Stimulated activated naive B cell treated with anti-CD40 and anti-IgM and Interleukin-4, amounts not matched to agents 10 μg/mL and 1 μg/mL and 100 μg/mL, for 72 hours (primary cell): ENCODE measurements at regions not wholly inside any gene's neighbourhood (a gene's known extent, or its start where the extent isn't known, plus 50 kb on each side); places are given as distances from the start of the nearest gene placed in this dataset.

Experiments used
- ATAC-seq, 2 donors: fragments of 150-1000 bp; cut with Tn5 transposase; replicated peaks; 2 replicates each; pipeline ENCODE4 v1.10.0; 2021; ENCODE audit warnings: moderate library complexity in 1 of 2
- DNase-seq: peaks from one replicate; pipeline ENCODE4 v3.0.0; 2021
- H3K27ac Mint-ChIP-seq: one replicate; pipeline ENCODE4 v1.8.0; 2022; ENCODE audit warnings: mild to moderate bottlenecking, mixed read lengths
- H3K27me3 Mint-ChIP-seq, 2 donors: one replicate each; pipeline ENCODE4 v1.8.0; 2022; ENCODE audit warnings: mixed read lengths in 2 of 2
- H3K36me3 Mint-ChIP-seq, 2 donors: one replicate each; pipeline ENCODE4 v1.8.0; 2022; ENCODE audit warnings: mixed read lengths in 2 of 2, mild to moderate bottlenecking in 1 of 2
- H3K4me1 Mint-ChIP-seq, 2 donors: one replicate each; pipeline ENCODE4 v1.8.0; 2022; ENCODE audit warnings: mixed read lengths in 2 of 2, mild to moderate bottlenecking in 1 of 2
- H3K4me3 Mint-ChIP-seq, 2 donors: one replicate each; pipeline ENCODE4 v1.8.0; 2022; ENCODE audit warnings: mild to moderate bottlenecking in 2 of 2, mixed read lengths in 2 of 2, moderate library complexity in 1 of 2
- H3K9me3 Mint-ChIP-seq, 2 donors: one replicate each; pipeline ENCODE4 v1.8.0; 2022; ENCODE audit warnings: mixed read lengths in 2 of 2, mild to moderate bottlenecking in 1 of 2

DNA sequence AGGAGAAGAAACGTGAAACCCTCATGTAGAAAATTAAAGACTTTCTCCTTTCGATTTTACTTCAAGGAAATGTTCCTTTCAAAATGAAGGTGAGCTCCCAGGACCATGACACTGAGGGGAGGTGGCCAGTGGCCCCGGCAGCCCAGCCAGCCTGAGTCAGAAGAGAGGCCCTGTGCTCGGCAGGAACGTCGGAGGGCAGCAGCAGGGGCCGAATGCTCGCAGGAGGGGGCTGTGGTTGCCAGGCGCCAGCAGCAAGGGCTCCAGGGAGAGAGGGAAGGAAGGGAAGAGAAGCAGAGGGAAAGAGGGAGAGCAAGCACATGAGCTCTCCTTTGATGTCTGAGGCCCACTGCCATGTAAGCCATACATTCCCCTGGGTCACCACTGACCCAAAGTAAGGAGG, 73.3 kb upstream of the ACKR3 start:
- no peaks in the 10 kb centered on the region for H3K4me1 Mint-ChIP-seq
- ATAC-seq (no peak), DNase-seq (no peak)
- no peak overlapping the region for H3K27ac Mint-ChIP-seq
- no peak overlapping the region for H3K4me3 Mint-ChIP-seq
- peaks cover 0 to 6% of the 10 kb centered on the region in 2 donors for H3K36me3 Mint-ChIP-seq
- peaks cover 5 to 9% of the 10 kb centered on the region in 2 donors for H3K9me3 Mint-ChIP-seq
- peaks cover 15 to 27% of the 10 kb centered on the region in 2 donors for H3K27me3 Mint-ChIP-seq

DNA sequence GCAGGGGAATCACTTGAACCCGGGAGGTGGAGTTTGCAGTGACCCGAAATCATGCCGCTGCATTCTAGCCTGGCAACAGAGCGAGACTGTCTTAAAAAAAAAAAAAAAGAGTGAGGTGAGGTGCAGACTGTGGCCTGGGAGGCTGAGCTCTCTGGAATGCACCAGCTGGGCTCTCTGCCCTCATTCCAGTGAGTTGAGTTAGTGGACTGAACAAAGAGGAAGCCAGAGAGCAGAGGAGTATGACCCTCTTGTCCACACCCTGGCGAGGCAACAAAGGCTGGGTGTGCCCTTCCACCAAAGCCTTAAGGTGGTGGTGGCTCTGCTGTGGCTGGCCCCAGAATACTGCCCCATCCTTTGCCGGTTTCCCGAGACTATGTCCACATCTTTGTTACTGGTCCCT, 71.3 kb upstream of the ACKR3 start:
- Mint-ChIP-seq H3K27me3 (peaks cover 20 to 36% of the 10 kb centered on the region in 2 donors), H3K27ac (no peak overlapping the region), H3K4me3 (no peak overlapping the region), H3K36me3 (no peaks in the 10 kb centered on the region), H3K9me3 (no peaks in the 10 kb centered on the region), H3K4me1 (no peaks in the 10 kb centered on the region)
- DNase-seq (no peak), ATAC-seq (no peak)

DNA sequence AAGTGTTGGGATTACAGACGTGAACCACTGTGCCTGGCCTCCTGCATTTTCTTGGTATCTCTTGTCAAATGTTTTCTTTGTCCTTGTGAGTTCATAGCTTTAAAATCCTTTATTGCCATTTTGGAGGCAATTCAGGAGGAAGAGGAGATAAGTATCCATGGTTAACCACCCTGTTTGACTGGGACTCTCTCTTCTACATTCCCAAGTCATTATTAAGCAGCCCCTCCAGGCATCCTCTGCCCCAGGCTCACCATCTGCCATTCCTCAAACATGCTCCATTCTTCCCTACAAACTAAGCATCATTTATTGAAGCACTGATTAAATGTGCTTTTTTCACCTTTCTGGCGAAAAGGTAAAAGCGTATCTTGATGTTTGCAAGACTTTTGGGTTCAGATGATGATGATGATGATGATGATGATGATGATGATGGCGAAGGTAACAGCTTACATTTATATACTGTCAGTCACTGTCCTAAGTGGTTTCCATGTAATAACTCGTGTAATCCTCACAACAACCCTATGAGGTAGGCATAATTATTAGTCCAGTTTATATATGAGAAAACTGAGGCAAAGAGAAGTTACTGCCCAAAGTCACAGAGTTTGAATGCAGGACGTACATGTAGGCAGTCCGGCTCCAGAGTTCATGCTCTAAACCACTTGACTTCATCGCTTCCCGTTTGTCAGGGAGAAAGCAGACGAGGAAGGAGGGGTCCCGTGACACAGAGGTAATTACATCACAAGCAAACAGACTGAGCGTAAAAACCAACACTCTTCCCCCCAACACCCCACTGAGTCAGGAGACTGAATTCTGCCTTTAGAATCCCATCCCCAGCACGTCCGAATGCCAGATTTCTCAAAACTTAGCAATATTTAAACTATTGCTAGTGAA, 69.7 kb upstream of the ACKR3 start:
- H3K4me1 Mint-ChIP-seq, result no peaks in the 10 kb centered on the region
- no peak for ATAC-seq
- peaks cover 29 to 49% of the 10 kb centered on the region in 2 donors for H3K27me3 Mint-ChIP-seq
- H3K27ac Mint-ChIP-seq, result no peak overlapping the region
- H3K4me3 Mint-ChIP-seq, result no peak overlapping the region
- DNase-seq, result no peak
- H3K36me3 Mint-ChIP-seq, result peaks cover 0 to 3% of the 10 kb centered on the region in 2 donors
- no peaks in the 10 kb centered on the region for H3K9me3 Mint-ChIP-seq

GRCh38 chr2:236501026-236501425, 68.6 kb upstream of the ACKR3 start:
- Mint-ChIP-seq H3K27me3 (peaks cover 38 to 60% of the 10 kb centered on the region in 2 donors), H3K27ac (no peak overlapping the region), H3K36me3 (peaks cover 0 to 3% of the 10 kb centered on the region in 2 donors), H3K4me3 (no peak overlapping the region), H3K9me3 (no peaks in the 10 kb centered on the region), H3K4me1 (no peaks in the 10 kb centered on the region)
- ATAC-seq (no peak), DNase-seq (no peak)

- ATAC-seq, result no peak
- no peak for DNase-seq
- no peak overlapping the region for H3K4me3 Mint-ChIP-seq
- peaks cover 38 to 65% of the 10 kb centered on the region in 2 donors for H3K27me3 Mint-ChIP-seq
- H3K27ac Mint-ChIP-seq, result no peak overlapping the region
- H3K36me3 Mint-ChIP-seq, result peaks cover 0 to 3% of the 10 kb centered on the region in 2 donors
- H3K4me1 Mint-ChIP-seq, result no peaks in the 10 kb centered on the region
- no peaks in the 10 kb centered on the region for H3K9me3 Mint-ChIP-seq
These were observed 68.1 kb upstream of the ACKR3 start for GRCh38 chr2:236501531-236501930.

- ATAC-seq (no peak), DNase-seq (no peak)
- Mint-ChIP-seq H3K27me3 (peaks cover 46 to 78% of the 10 kb centered on the region in 2 donors), H3K36me3 (peaks cover 0 to 3% of the 10 kb centered on the region in 2 donors), H3K4me3 (no peak overlapping the region), H3K27ac (no peak overlapping the region), H3K9me3 (no peaks in the 10 kb centered on the region), H3K4me1 (peaks cover 0 to 6% of the 10 kb centered on the region in 2 donors)
These were observed 66.5 kb upstream of the ACKR3 start for GRCh38 chr2:236503100-236503499.

DNA sequence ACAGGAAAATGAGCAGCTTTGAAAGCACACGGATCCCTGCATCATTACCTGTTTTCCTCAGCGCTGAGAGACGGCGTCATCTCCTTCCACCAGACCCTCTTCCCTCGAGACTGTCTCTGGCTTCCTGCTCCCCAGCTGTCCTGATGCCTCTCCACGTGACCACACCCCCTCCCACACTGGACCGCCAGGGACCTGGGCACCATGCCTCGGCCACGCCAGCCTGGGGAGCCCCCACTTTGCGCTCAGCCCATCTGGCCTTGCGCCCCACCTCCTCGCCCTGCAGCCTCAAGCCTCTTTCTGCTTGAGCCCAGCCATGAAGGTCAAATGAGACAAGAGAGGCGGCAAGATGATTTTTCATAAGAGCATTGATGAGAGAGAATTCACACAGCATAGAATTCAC, 66.0 kb upstream of the ACKR3 start:
- DNase-seq (no peak), ATAC-seq (no peak)
- Mint-ChIP-seq H3K36me3 (peaks cover 0 to 3% of the 10 kb centered on the region in 2 donors), H3K4me3 (no peak overlapping the region), H3K4me1 (peaks cover 0 to 6% of the 10 kb centered on the region in 2 donors), H3K9me3 (no peaks in the 10 kb centered on the region), H3K27me3 (peaks cover 51 to 83% of the 10 kb centered on the region in 2 donors), H3K27ac (no peak overlapping the region)

GRCh38 chr2:236505041-236505440, 64.6 kb upstream of the ACKR3 start:
- Mint-ChIP-seq H3K27ac (no peak overlapping the region), H3K36me3 (peaks cover 0 to 3% of the 10 kb centered on the region in 2 donors), H3K9me3 (no peaks in the 10 kb centered on the region), H3K4me3 (no peak overlapping the region), H3K27me3 (peaks cover 55 to 80% of the 10 kb centered on the region in 2 donors), H3K4me1 (peaks cover 0 to 6% of the 10 kb centered on the region in 2 donors)
- ATAC-seq (no peak), DNase-seq (no peak)

DNA sequence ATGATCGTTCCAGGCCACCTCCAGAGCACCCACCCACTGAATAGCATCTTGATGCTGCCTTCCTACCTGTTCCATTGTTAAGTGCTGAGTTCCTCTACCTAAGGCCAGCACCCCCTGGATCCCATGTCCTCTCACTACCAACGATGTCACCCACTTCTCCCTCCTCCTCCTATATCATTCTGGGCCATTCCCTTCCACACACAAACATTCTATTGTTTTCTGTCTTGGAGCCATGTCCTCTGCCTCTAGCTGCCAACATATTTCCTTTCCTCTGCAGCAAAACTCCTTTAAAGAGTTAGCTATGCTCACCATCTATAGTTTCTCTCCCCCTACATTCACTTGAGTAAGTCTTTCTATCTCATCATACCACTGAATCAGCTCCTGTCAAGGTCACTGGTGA, 64.0 kb upstream of the ACKR3 start:
- peaks cover 55 to 74% of the 10 kb centered on the region in 2 donors for H3K27me3 Mint-ChIP-seq

DNA sequence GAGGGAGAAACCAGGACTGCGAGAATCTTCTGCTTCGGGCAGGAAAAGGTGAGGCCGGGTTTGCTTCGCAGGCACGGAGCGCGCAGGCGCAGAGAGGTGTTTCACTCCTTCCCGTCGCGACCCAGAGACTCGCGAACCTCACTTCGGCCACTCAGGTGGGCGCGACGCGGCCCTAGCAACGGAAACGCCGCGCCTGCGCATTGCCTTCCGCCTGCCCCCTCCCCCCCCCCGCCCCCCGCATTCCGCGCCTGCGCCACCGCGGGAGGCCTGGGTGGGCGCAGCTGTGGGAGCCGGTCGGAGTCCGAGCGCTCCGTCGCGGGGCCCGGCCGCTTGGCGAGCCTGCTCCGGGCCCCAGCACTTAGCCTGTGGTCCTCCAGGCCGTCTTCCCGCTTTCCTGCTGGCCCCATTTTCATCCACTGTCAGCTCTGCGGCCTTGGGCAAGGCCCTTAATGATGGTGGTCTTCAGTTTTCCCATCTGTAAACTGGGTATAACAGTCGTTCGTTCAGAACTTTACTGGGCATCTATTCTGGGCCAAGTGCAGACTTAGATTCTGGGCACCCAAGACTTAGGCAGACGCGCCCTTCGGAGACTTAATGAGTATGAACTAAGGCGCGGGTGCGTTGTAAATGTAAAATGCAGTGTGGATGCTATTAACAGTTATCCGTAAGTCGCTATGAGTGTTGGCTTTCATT, 62.1 kb upstream of the ACKR3 start:
- Mint-ChIP-seq H3K36me3 (peaks cover 0 to 3% of the 10 kb centered on the region in 2 donors), H3K27me3 (peaks cover 51 to 60% of the 10 kb centered on the region in 2 donors), H3K9me3 (no peaks in the 10 kb centered on the region), H3K4me3 (peak overlapping the region; percentile 24 to 65), H3K27ac (no peak overlapping the region), H3K4me1 (peaks cover 0 to 6% of the 10 kb centered on the region in 2 donors)
- DNase-seq (peak; percentile 18), ATAC-seq (peak; percentile 56 to 69)

More for the DNA sequence above, 64.0 kb upstream of the ACKR3 start:
- H3K4me1 Mint-ChIP-seq, result peaks cover 0 to 6% of the 10 kb centered on the region in 2 donors
- DNase-seq, result no peak
- no peak overlapping the region for H3K4me3 Mint-ChIP-seq
- ATAC-seq, result no peak
- H3K27ac Mint-ChIP-seq, result no peak overlapping the region
- peaks cover 0 to 3% of the 10 kb centered on the region in 2 donors for H3K36me3 Mint-ChIP-seq
- H3K9me3 Mint-ChIP-seq, result no peaks in the 10 kb centered on the region

DNA sequence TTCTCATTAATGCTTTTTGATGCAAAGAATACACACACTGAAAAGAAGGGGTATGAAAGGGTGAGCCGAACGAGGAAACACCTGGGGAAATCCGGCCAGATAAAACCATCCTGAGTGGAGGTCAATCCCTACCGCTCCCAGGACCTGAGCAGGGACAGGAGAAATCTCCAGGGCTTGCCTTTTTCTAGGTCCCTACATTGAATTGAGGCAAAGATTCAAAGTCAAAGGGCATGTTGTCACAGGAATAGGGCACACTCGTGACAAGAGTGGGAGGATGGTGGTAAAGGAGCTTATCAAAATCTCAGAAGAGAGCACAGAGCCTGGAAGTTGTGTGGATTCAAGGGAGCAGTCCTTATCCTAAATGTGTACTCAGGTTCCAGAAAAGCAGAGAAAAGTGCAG, 61.2 kb upstream of the ACKR3 start:
- peaks cover 51 to 58% of the 10 kb centered on the region in 2 donors for H3K27me3 Mint-ChIP-seq
- no peaks in the 10 kb centered on the region for H3K9me3 Mint-ChIP-seq
- no peak overlapping the region for H3K4me3 Mint-ChIP-seq
- H3K36me3 Mint-ChIP-seq, result peaks cover 0 to 3% of the 10 kb centered on the region in 2 donors
- DNase-seq, result no peak
- no peak for ATAC-seq
- no peak overlapping the region for H3K27ac Mint-ChIP-seq
- peaks cover 0 to 6% of the 10 kb centered on the region in 2 donors for H3K4me1 Mint-ChIP-seq

DNA sequence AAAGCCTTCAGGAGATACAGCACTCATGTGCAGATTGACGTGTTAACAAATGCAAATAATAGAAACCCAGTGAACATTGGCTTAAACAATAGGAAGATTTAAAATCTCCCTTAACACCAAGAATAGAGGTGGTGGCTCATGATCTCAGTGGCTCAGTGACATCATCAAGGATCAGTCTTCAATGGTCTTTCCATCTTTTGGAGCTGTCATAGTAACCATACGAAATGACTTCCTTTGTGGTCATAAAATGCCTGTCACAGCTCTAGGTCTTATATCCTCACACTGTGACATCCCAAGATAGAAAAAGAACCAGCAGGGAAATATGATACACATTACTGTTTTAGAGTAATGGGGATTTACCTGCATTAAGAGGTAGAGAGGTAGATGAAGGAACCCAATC, 59.6 kb upstream of the ACKR3 start:
- Mint-ChIP-seq H3K4me1 (peaks cover 0 to 6% of the 10 kb centered on the region in 2 donors), H3K27me3 (peaks cover 41 to 44% of the 10 kb centered on the region in 2 donors), H3K36me3 (no peaks in the 10 kb centered on the region), H3K4me3 (no peak overlapping the region), H3K9me3 (no peaks in the 10 kb centered on the region), H3K27ac (no peak overlapping the region)
- ATAC-seq (no peak), DNase-seq (no peak)

DNA sequence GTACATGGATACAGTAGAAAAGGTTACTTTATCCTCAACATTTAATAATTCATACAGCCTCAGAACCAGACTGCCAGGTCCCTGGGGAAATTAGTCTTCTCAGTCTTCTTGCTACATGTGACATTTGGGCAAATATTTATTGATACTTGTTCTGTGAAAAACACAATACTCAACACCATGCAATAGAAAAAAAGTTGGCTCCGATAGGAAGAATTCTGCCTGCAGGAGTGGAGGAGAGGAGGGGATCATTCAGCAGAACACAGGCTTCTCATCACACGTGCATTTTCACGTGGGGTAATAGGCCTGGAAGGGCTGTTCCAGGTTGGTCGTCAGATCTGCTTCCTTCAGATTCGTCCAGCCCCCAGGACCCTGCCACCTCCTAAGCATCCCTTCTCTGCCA, 58.4 kb upstream of the ACKR3 start:
- peaks cover 30 to 32% of the 10 kb centered on the region in 2 donors for H3K27me3 Mint-ChIP-seq
- no peak overlapping the region for H3K4me3 Mint-ChIP-seq
- DNase-seq, result no peak
- H3K9me3 Mint-ChIP-seq, result no peaks in the 10 kb centered on the region
- no peak for ATAC-seq
- no peak overlapping the region for H3K27ac Mint-ChIP-seq
- no peaks in the 10 kb centered on the region for H3K36me3 Mint-ChIP-seq
- H3K4me1 Mint-ChIP-seq, result peaks cover 0 to 6% of the 10 kb centered on the region in 2 donors

DNA sequence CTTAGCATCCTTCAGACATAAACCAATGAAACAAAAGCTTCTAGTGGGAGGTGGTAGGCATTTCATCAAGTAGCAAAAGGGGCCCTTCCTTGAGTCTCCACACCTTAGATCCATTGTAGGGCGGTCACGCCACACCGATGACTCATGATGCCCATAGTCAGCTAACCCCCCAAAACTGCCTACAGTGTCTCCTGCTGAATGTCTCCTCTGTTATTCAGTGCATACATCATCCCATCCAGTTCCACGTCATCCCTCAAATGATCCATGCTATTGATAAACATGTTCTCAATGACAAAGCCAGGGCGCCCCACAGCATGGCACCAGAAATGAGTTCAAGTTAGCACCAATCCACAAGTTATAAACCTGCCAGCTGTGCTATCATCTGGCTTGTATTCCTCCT, 57.4 kb upstream of the ACKR3 start:
- ATAC-seq, result no peak
- Mint-ChIP-seq H3K9me3 (no peaks in the 10 kb centered on the region), H3K27ac (no peak overlapping the region)

More for the DNA sequence above, 57.4 kb upstream of the ACKR3 start:
- Mint-ChIP-seq H3K27me3 (peaks cover 21 to 22% of the 10 kb centered on the region in 2 donors), H3K4me3 (no peak overlapping the region), H3K36me3 (no peaks in the 10 kb centered on the region), H3K4me1 (peaks cover 0 to 4% of the 10 kb centered on the region in 2 donors)
- DNase-seq, result no peak
